IMR-90 (cell line): ENCODE measurements at regions not wholly inside any gene's neighbourhood (a gene's known extent, or its start where the extent isn't known, plus 50 kb on each side); places are given as distances from the start of the nearest gene placed in this dataset.
"Not testable (repeated sequence)": the region's sequence is repeated elsewhere in the genome, so short reads cannot be mapped to it uniquely, and the experiment has no call there.

Experiments
- ATAC-seq: fragments of 200-7000 bp; cut with Tn5 transposase; 2 replicates; pipeline ENCODE4 v1.9.1; 2020; ENCODE audit warnings: low read depth, mild to moderate bottlenecking, moderate library complexity
- BruUV-seq: library from RNA; stranded (reverse); fragments of 400-500 nt; replicated peaks from 2 replicates; lab custom pipeline; 2021; lab: Mats Ljungman, UMichigan
- CTCF ChIA-PET: fragments of 300-600 bp; formaldehyde crosslinking; extraction: SDS; loops from one replicate; lab custom pipeline; 2021; ENCODE audit warnings: antibody characterized with exemption; lab: Yijun Ruan, JAX
- POLR2A ChIA-PET: fragments of 300-600 bp; sonication (Branson Sonifier 250); formaldehyde crosslinking; loops from one replicate; lab custom pipeline; 2022; ENCODE audit warnings: antibody characterized with exemption; ENCODE audit not compliant: unreplicated experiment; lab: Charles Lee
- DNase-seq: peaks from one replicate; pipeline ENCODE4 v3.0.0; 2013
- H2AFZ ChIP-seq: replicated peaks from 2 replicates; pipeline ENCODE3; 2013; ENCODE audit warnings: low read length, mild to moderate bottlenecking; ENCODE audit not compliant: poor library complexity
- H2AK5ac ChIP-seq: 2 replicates; pipeline ENCODE4 v1.6.1; 2013; ENCODE audit warnings: low read depth, low read length, inconsistent platforms
- H2AK9ac ChIP-seq: replicated peaks from 2 replicates; pipeline ENCODE3; 2013; ENCODE audit warnings: mild to moderate bottlenecking, low read depth, low read length, moderate library complexity; ENCODE audit not compliant: poor library complexity
- H2BK120ac ChIP-seq: 2 replicates; pipeline ENCODE4 v1.6.1; 2013; ENCODE audit warnings: low read depth, low read length, inconsistent platforms
- H2BK15ac ChIP-seq: 3 replicates; pipeline ENCODE4 v1.6.1; 2013; ENCODE audit warnings: low read depth, low read length, inconsistent platforms
- H2BK20ac ChIP-seq: 2 replicates; pipeline ENCODE4 v1.6.1; 2013; ENCODE audit warnings: low read depth, mild to moderate bottlenecking, inconsistent platforms, low read length, moderate library complexity
- H2BK5ac ChIP-seq: 2 replicates; pipeline ENCODE4 v1.6.1; 2013; ENCODE audit warnings: mild to moderate bottlenecking, low read depth, low read length, inconsistent platforms; ENCODE audit not compliant: poor library complexity, severe bottlenecking
- H3K14ac ChIP-seq: replicated peaks from 2 replicates; pipeline ENCODE4 v1.6.1; 2013; ENCODE audit warnings: low read depth, low read length, inconsistent platforms
- H3K18ac ChIP-seq: 2 replicates; pipeline ENCODE4 v1.6.1; 2013; ENCODE audit warnings: low read depth, low read length, control low read depth
- H3K23ac ChIP-seq: 2 replicates; pipeline ENCODE4 v1.6.1; 2013; ENCODE audit warnings: low read depth, low read length, inconsistent platforms
- H3K27ac ChIP-seq: 2 replicates; pipeline ENCODE4 v1.5.1; 2013; ENCODE audit warnings: mild to moderate bottlenecking, control low read depth, low read length; ENCODE audit not compliant: insufficient read depth
- H3K27me3 ChIP-seq: 2 replicates; pipeline ENCODE4 v1.6.1; 2013; ENCODE audit warnings: low read length; ENCODE audit not compliant: control insufficient read depth, insufficient read depth
- H3K36me3 ChIP-seq: 2 replicates; pipeline ENCODE4 v1.6.1; 2013; ENCODE audit warnings: low read length, mixed read lengths; ENCODE audit not compliant: control insufficient read depth, insufficient read depth
- H3K4ac ChIP-seq: 2 replicates; pipeline ENCODE4 v1.6.1; 2013; ENCODE audit warnings: low read depth, low read length, inconsistent platforms
- H3K4me1 ChIP-seq: 2 replicates; pipeline ENCODE4 v1.6.1; 2013; ENCODE audit warnings: low read length, mixed read lengths; ENCODE audit not compliant: control insufficient read depth, insufficient read depth
- H3K4me2 ChIP-seq: 2 replicates; pipeline ENCODE4 v1.6.1; 2013; ENCODE audit warnings: low read depth, mild to moderate bottlenecking, control low read depth, low read length, moderate library complexity
- H3K4me3 ChIP-seq: 2 replicates; pipeline ENCODE4 v1.5.1; 2013; ENCODE audit warnings: low read depth, mild to moderate bottlenecking, control low read depth, low read length, moderate library complexity; ENCODE audit not compliant: insufficient read depth
- H3K56ac ChIP-seq: 2 replicates; pipeline ENCODE4 v1.6.1; 2013; ENCODE audit warnings: low read length, inconsistent platforms; ENCODE audit not compliant: insufficient read depth; ENCODE audit errors: extremely low read depth
- H3K79me1 ChIP-seq, 2 experiments: 2 replicates each; pipeline ENCODE4 v1.6.1; 2013; ENCODE audit warnings: low read length in 2 of 2, inconsistent platforms in 1 of 2, low read depth in 1 of 2
- H3K9ac ChIP-seq: 2 replicates; pipeline ENCODE4 v1.6.1; 2013; ENCODE audit warnings: low read depth, low read length, control low read depth
- H3K9me1 ChIP-seq: 2 replicates; pipeline ENCODE4 v1.6.1; 2013; ENCODE audit warnings: low read length, inconsistent platforms; ENCODE audit not compliant: insufficient read depth
- H3K9me3 ChIP-seq: 2 replicates; pipeline ENCODE4 v1.6.1; 2013; ENCODE audit warnings: low read length; ENCODE audit not compliant: control insufficient read depth, insufficient read depth
- H4K20me1 ChIP-seq: 2 replicates; pipeline ENCODE4 v1.6.1; 2013; ENCODE audit warnings: low read length, inconsistent platforms; ENCODE audit not compliant: insufficient read depth
- H4K5ac ChIP-seq: 2 replicates; pipeline ENCODE4 v1.6.1; 2013; ENCODE audit warnings: mild to moderate bottlenecking, low read depth, low read length, control low read depth
- H4K8ac ChIP-seq, 2 experiments: 2 replicates each; pipeline ENCODE4 v1.6.1; 2013; ENCODE audit warnings: low read depth in 2 of 2, low read length in 2 of 2, control low read depth in 1 of 2, inconsistent platforms in 1 of 2
- H4K91ac ChIP-seq: 2 replicates; pipeline ENCODE4 v1.6.1; 2013; ENCODE audit warnings: low read depth, low read length, inconsistent platforms; ENCODE audit not compliant: insufficient read depth
- WGBS, 2 experiments: methylation state at CpG; one replicate each; pipeline versions ENCODE4 v1.1.5 to v1.1.7; 2013; ENCODE audit warnings: missing lambda C conversion rate in 2 of 2; ENCODE audit not compliant: insufficient read length in 1 of 2; ENCODE audit errors: extremely low coverage in 2 of 2; 5-methylcytosine and 5-hydroxymethylcytosine counted together
- dilution Hi-C: fragments of 300-500 bp; cut with HindIII; formaldehyde crosslinking; loops from one replicate; pipeline ENCODE4 v1.14.3; 2018; ENCODE audit warnings: low sequenced_read_pairs; ENCODE audit not compliant: unreplicated experiment
- in situ Hi-C: fragments of 300-500 bp; cut with MboI; formaldehyde crosslinking; loops from 3 replicates; pipeline ENCODE4 v1.14.3; 2019; ENCODE audit warnings: low sequenced_read_pairs, inconsistent platforms, mixed read lengths
- intact Hi-C: fragments of 100-400 bp; cut with micrococcal nuclease; formaldehyde crosslinking; loops from 2 replicates; pipeline ENCODE4 v1.10.0; 2022

GRCh38 chr18:4678685-4679084 lies 223.6 kb upstream of the DLGAP1 start:
- H3K9me1 ChIP-seq, H2BK120ac ChIP-seq, H2AFZ ChIP-seq, H3K9ac ChIP-seq, H2BK20ac ChIP-seq, H3K56ac ChIP-seq, dilution Hi-C loops, H2BK15ac ChIP-seq, H3K27me3 ChIP-seq, H3K14ac ChIP-seq, intact Hi-C loops, H2AK9ac ChIP-seq, H3K18ac ChIP-seq, H2BK5ac ChIP-seq, H3K4me1 ChIP-seq, CTCF ChIA-PET, H4K8ac ChIP-seq, POLR2A ChIA-PET, DNase-seq, ATAC-seq, H2AK5ac ChIP-seq, H3K27ac ChIP-seq, BruUV-seq, H3K4ac ChIP-seq, H3K36me3 ChIP-seq, H3K4me3 ChIP-seq, H3K4me2 ChIP-seq, H4K91ac ChIP-seq, H3K79me1 ChIP-seq, H4K20me1 ChIP-seq, in situ Hi-C loops, H3K23ac ChIP-seq, H4K5ac ChIP-seq: not testable (repeated sequence)
- H3K9me3 ChIP-seq: peaks cover 13% of the 10 kb centered on the region
- no CpG with 5 or more reads among the region's 5 CpGs for WGBS, 2 experiments
